A673 (cell line): ENCODE measurements at regions not wholly inside any gene's neighbourhood (a gene's known extent, or its start where the extent isn't known, plus 50 kb on each side); places are given as distances from the start of the nearest gene placed in this dataset.

Experiments
- CTCF ChIP-seq: fragments of 300-800, 200-600 bp; sonication (generic); conservative IDR thresholded peaks from 2 replicates; pipeline ENCODE4 v1.5.1; 2017; ENCODE audit warnings: low read depth, mild to moderate bottlenecking, antibody characterized with exemption, low read length, moderate library complexity, mixed read lengths
- EZH2 ChIP-seq: fragments of 200-600 bp; sonication (generic); IDR thresholded peaks from 2 replicates; pipeline ENCODE4 v1.6.1; 2017; ENCODE audit warnings: borderline replicate concordance, low read depth, mild to moderate bottlenecking, mixed read lengths, antibody characterized with exemption, low read length; ENCODE audit not compliant: poor library complexity, severe bottlenecking

- no peak for TF ChIP-seq CTCF
- no peak for TF ChIP-seq EZH2
These were observed 494.1 kb downstream of the TMEM114 start for GRCh38 chr16:8096211-8096610.
